ENCODE measurements at regions not wholly inside any gene's neighbourhood (a gene's known extent, or its start where the extent isn't known, plus 50 kb on each side); places are given as distances from the start of the nearest gene placed in this dataset.

- TF ChIP-seq CTCF (IDR thresholded peaks at IDR 0.05) (no peak), POLR2AphosphoS5 (IDR thresholded peaks at IDR 0.05) (no peak), POLR2A (IDR thresholded peaks at IDR 0.05) (no peak)
These were observed 378.8 kb upstream of the TMPO start for GRCh38 chr12:98136544-98136943.

Measured in breast epithelium (tissue), 3 donors.